Lower lobe of right lung (tissue), 2 donors: ENCODE measurements at regions not wholly inside any gene's neighbourhood (a gene's known extent, or its start where the extent isn't known, plus 50 kb on each side); places are given as distances from the start of the nearest gene placed in this dataset.

ENCODE experiments used
- ATAC-seq, 2 donors: fragments of 200-7000 bp; cut with Tn5 transposase; one replicate each; pipeline ENCODE4 v1.9.1; 2020 to 2022; ENCODE audit warnings: mild to moderate bottlenecking in 2 of 2, moderate library complexity in 2 of 2
- DNase-seq: peaks from one replicate; pipeline ENCODE4 v3.0.0-alpha.2; 2020
- H3K27ac ChIP-seq: fragments of 200-600 bp; one replicate; pipeline ENCODE4 v1.8.0; 2022
- H3K27me3 ChIP-seq: fragments of 200-600 bp; one replicate; pipeline ENCODE4 v1.8.0; 2022; ENCODE audit warnings: low read depth
- H3K36me3 ChIP-seq: fragments of 200-600 bp; one replicate; pipeline ENCODE4 v1.8.0; 2022; ENCODE audit warnings: mild to moderate bottlenecking
- H3K4me1 ChIP-seq: fragments of 200-600 bp; one replicate; pipeline ENCODE4 v1.8.0; 2022
- H3K4me3 ChIP-seq: fragments of 200-600 bp; one replicate; pipeline ENCODE4 v1.8.0; 2022; ENCODE audit warnings: mild to moderate bottlenecking
- H3K9me3 ChIP-seq: fragments of 200-600 bp; one replicate; pipeline ENCODE4 v1.8.0; 2022
- intact Hi-C: fragments of 100-400 bp; cut with DNase I; formaldehyde crosslinking; loops from one replicate; pipeline ENCODE4 v1.11.0; 2022
- TF ChIP-seq, protein P1 (sequence below): fragments of 200-600 bp; IDR thresholded peaks from one replicate; pipeline ENCODE4 v1.8.0; 2022; ENCODE audit warnings: antibody characterized with exemption, mild to moderate bottlenecking
- donor health status: DM: no; HTN: yes; CAD: no; lungs with severe emphysema.

DNA sequence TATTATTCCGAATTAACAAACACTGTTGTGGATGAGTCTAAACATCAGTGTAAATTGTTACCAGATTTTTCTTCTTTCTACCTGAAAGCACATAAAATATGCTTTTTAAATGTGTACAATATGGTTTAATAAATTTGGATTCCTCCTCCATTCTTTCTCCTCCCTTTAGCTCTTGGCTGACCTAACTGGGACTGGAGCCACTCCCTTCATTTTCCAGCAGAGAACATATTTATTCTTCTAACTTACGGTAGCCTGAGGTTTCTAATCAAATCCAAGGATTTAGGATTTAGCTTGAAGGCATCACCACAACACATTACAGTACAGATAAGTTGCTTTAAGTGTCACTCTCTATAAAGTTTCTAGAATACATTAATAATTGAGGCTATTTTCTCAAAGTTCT, 88.2 kb upstream of the SEMA3C start:
- no peaks in the 10 kb centered on the region for H3K9me3 ChIP-seq
- H3K36me3 ChIP-seq: no peaks in the 10 kb centered on the region
- H3K4me3 ChIP-seq: no peak overlapping the region
- H3K27ac ChIP-seq: no peak overlapping the region
- ATAC-seq: no peak
- TF ChIP-seq, protein P1, sequence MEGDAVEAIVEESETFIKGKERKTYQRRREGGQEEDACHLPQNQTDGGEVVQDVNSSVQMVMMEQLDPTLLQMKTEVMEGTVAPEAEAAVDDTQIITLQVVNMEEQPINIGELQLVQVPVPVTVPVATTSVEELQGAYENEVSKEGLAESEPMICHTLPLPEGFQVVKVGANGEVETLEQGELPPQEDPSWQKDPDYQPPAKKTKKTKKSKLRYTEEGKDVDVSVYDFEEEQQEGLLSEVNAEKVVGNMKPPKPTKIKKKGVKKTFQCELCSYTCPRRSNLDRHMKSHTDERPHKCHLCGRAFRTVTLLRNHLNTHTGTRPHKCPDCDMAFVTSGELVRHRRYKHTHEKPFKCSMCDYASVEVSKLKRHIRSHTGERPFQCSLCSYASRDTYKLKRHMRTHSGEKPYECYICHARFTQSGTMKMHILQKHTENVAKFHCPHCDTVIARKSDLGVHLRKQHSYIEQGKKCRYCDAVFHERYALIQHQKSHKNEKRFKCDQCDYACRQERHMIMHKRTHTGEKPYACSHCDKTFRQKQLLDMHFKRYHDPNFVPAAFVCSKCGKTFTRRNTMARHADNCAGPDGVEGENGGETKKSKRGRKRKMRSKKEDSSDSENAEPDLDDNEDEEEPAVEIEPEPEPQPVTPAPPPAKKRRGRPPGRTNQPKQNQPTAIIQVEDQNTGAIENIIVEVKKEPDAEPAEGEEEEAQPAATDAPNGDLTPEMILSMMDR: no peak
- no peak for DNase-seq
- no peaks in the 10 kb centered on the region for H3K27me3 ChIP-seq
- intact Hi-C loops: no loop called here
- H3K4me1 ChIP-seq: no peaks in the 10 kb centered on the region

DNA sequence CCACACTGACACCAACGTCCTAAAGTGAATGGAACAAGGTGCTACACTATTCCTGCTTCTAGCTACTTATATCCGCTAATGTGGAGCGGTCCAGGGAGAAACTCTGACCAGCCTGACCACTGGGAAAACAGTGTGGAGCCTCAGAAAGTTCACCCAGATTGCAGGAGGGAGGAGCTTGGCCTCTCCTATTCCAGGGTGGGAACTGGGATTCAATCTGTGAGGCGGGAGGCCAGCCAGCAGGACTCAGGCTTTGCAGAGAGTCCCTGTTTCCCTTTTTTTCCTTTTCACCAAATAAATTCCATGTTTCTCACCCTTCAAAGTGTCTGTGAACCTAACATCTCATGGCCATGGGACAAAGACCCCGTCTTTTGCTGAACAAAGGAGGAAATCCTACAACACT, 86.4 kb upstream of the SEMA3C start:
- no peak overlapping the region for H3K4me3 ChIP-seq
- TF ChIP-seq, protein P1: no peak
- no peaks in the 10 kb centered on the region for H3K4me1 ChIP-seq
- DNase-seq (no peak), ATAC-seq (no peak)
- no peaks in the 10 kb centered on the region for H3K9me3 ChIP-seq
- no peaks in the 10 kb centered on the region for H3K36me3 ChIP-seq
- intact Hi-C loops: no loop called here
- no peaks in the 10 kb centered on the region for H3K27me3 ChIP-seq
- no peak overlapping the region for H3K27ac ChIP-seq

DNA sequence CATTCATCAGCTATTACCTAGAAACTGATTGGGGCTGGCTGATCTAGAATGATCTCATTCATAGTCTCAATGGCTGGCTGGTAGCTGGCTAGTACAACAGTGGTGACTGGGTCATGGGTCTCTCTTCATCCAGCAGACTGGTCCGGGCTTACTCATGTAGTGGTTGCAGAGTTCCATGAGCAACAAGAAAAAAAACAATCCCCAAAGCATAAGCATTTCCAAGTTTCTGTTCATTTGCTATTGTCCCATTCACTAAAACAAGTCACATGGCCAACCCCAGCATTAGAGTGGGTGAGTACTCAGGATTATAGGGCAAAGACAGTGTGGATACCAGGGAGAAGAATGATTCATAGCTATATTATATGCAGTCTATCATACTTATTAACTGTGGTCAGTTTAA, 85.2 kb upstream of the SEMA3C start:
- DNase-seq: no peak
- ATAC-seq: no peak
- Histone ChIP-seq H3K4me1 (no peaks in the 10 kb centered on the region), H3K9me3 (no peaks in the 10 kb centered on the region), H3K4me3 (no peak overlapping the region), H3K36me3 (no peaks in the 10 kb centered on the region), H3K27ac (no peak overlapping the region), H3K27me3 (no peaks in the 10 kb centered on the region)
- TF ChIP-seq, protein P1: no peak
- intact Hi-C loops: no loop called here

DNA sequence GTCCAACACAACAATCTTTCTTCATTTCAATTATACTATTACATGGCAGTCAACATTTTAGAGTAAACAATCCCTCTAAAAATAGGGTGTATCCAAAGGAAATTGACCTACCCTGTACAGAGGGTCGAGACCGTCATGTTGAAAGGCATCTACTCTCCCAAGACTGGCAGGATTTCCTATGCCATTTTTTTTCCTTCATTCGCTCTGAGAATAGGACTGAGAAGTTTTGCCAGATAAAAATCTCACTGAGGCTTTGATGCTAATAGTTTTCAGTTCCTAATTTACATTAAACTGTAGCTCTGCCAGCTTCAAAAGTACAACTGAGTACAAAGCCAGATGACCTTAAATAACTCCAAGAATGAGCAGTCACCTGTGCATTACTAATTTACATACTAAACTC, 84.5 kb upstream of the SEMA3C start:
- ATAC-seq: no peak
- intact Hi-C loops: no loop called here
- Histone ChIP-seq H3K27me3 (no peaks in the 10 kb centered on the region), H3K4me3 (no peak overlapping the region), H3K4me1 (no peaks in the 10 kb centered on the region), H3K9me3 (no peaks in the 10 kb centered on the region), H3K36me3 (no peaks in the 10 kb centered on the region), H3K27ac (no peak overlapping the region)
- DNase-seq: no peak
- TF ChIP-seq, protein P1: no peak

DNA sequence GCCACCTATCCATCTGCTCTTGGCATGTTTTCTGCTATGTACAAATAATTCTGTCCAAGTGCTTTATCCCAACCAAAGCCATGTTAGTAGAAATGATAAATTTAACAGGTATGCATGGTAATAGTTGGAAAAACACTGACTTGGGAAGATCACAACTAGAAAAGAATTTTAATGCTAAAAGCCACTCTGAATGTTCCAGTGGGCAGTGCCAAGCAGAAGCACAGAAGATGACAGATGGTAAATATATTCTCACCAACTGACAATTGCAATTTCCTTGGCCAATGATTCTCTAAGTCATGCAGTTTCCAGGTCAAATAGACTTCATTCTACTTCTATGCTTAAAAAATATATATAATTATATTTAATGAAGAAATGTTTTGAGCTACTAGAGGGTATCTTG, 83.6 kb upstream of the SEMA3C start:
- Histone ChIP-seq H3K27ac (no peak overlapping the region), H3K27me3 (no peaks in the 10 kb centered on the region), H3K9me3 (no peaks in the 10 kb centered on the region), H3K4me3 (no peak overlapping the region), H3K4me1 (no peaks in the 10 kb centered on the region), H3K36me3 (no peaks in the 10 kb centered on the region)
- TF ChIP-seq, protein P1: no peak
- ATAC-seq (no peak), DNase-seq (no peak)
- intact Hi-C loops: no loop called here

DNA sequence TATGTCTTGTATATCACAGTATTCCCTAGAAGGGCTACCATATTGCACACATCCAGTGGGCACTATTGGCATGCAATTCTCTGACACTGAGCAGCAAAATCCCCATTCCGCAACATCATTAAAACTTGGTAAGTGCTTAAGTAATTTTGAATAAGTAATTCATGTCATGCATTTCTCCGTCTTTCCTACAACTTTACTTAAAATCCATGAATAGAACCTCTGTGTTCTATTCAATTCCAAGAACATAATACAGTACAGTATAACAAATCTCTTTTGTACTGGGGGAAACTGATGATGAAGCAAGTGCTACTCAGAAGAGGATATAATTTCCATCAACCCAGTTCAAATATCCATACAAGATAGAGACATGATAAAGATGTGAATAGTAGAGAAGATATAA, 80.9 kb upstream of the SEMA3C start:
- H3K4me1 ChIP-seq: no peaks in the 10 kb centered on the region
- TF ChIP-seq, protein P1: no peak
- DNase-seq (no peak), ATAC-seq (no peak)
- no peaks in the 10 kb centered on the region for H3K9me3 ChIP-seq
- H3K27ac ChIP-seq: no peak overlapping the region
- intact Hi-C loops: no loop called here
- H3K4me3 ChIP-seq: no peak overlapping the region
- no peaks in the 10 kb centered on the region for H3K27me3 ChIP-seq
- H3K36me3 ChIP-seq: no peaks in the 10 kb centered on the region
